22Rv1 (cell line): ENCODE measurements at regions not wholly inside any gene's neighbourhood (a gene's known extent, or its start where the extent isn't known, plus 50 kb on each side); places are given as distances from the start of the nearest gene placed in this dataset.

ENCODE experiments used
- H3K27ac ChIP-seq: fragments of 450-650 bp; 2 replicates; pipeline ENCODE4 v1.5.1; 2017
- CTCF ChIP-seq: fragments of 450-650 bp; IDR thresholded peaks from 2 replicates; pipeline ENCODE4 v1.5.1; 2017; ENCODE audit warnings: mild to moderate bottlenecking
- ZFX ChIP-seq: fragments of 450-650 bp; IDR thresholded peaks from 2 replicates; pipeline ENCODE4 v1.6.1; 2017; ENCODE audit warnings: antibody characterized with exemption, borderline replicate concordance

GRCh38 chr9:109948453-109948852 lies 168.5 kb downstream of the PALM2AKAP2 start:
- TF ChIP-seq CTCF (no peak), ZFX (no peak)
- no peak overlapping the region for H3K27ac ChIP-seq

GRCh38 chr9:109950710-109951443 lies 170.9 kb downstream of the PALM2AKAP2 start:
- no peak for TF ChIP-seq CTCF
- no peak for TF ChIP-seq ZFX
- H3K27ac ChIP-seq, result no peak overlapping the region

DNA sequence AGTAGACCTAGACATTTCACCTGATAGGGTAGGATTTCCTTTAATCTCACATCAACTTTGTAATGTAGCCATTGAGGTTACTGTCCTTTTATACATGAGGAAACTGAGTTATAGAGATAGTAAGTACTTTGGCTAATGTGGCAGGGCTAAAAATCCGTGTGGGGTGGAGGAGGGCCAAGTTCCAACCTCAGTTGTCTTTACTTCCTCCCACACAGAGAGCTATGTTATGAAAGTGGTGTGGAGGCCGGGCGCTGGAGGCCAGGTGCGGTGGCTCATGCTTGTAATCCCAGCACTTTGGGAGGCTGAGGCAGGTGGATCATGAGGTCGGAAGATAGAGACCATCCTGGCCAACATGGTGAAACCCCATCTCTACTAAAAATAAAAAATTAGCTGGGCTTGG lies 173.3 kb downstream of the PALM2AKAP2 start:
- no peak overlapping the region for H3K27ac ChIP-seq
- TF ChIP-seq ZFX (no peak), CTCF (no peak)

GRCh38 chr9:109953813-109954497 lies 174.0 kb downstream of the PALM2AKAP2 start:
- TF ChIP-seq CTCF, result peak; percentile 57
- no peak for TF ChIP-seq ZFX
- H3K27ac ChIP-seq, result no peak overlapping the region

- no peak overlapping the region for H3K27ac ChIP-seq
- TF ChIP-seq ZFX (no peak), CTCF (no peak)
Measured at GRCh38 chr9:109956717-109957440, 176.9 kb downstream of the PALM2AKAP2 start.

- TF ChIP-seq ZFX, result no peak
- no peak for TF ChIP-seq CTCF
Measured at GRCh38 chr9:109959679-109960078, 179.7 kb downstream of the PALM2AKAP2 start.

GRCh38 chr9:109961626-109962025 lies 181.6 kb downstream of the PALM2AKAP2 start:
- no peak for TF ChIP-seq CTCF
- no peak for TF ChIP-seq ZFX
- no peak overlapping the region for H3K27ac ChIP-seq

More at GRCh38 chr9:109959679-109960078, 179.7 kb downstream of the PALM2AKAP2 start:
- H3K27ac ChIP-seq, result no peak overlapping the region
